Adrenal gland (tissue), 9 donors: ENCODE measurements at regions not wholly inside any gene's neighbourhood (a gene's known extent, or its start where the extent isn't known, plus 50 kb on each side); places are given as distances from the start of the nearest gene placed in this dataset.

Experiments used
- DNase-seq, 7 donors: peaks; one replicate each; pipeline ENCODE4 v3.0.0-alpha.2; 2019 to 2020
- H3K27ac ChIP-seq, 5 donors: fragments of 200-600 bp; sonication (generic) in 4 of 5; 1 replicate in 3 of 5; 2 replicates in 2 of 5; pipeline versions ENCODE4 v1.5.1 to v1.8.0; 2016 to 2020; ENCODE audit warnings: mild to moderate bottlenecking in 1 of 5
- H3K27me3 ChIP-seq: fragments of 200-600 bp; 2 replicates; pipeline ENCODE4 v1.8.0; 2021
- H3K36me3 ChIP-seq, 2 donors: fragments of 200-600 bp; replicated peaks in 1 of 2; 1 replicate in 1 of 2; 2 replicates in 1 of 2; pipeline versions ENCODE4 v1.5.1 to v1.8.0; 2018 to 2022
- H3K4me1 ChIP-seq, 2 donors: fragments of 200-600 bp; replicated peaks in 1 of 2; 1 replicate in 1 of 2; 2 replicates in 1 of 2; pipeline versions ENCODE4 v1.5.1 to v1.8.0; 2018 to 2021
- H3K4me3 ChIP-seq, 4 donors: fragments of 200-600 bp; sonication (generic) in 3 of 4; one replicate each; pipeline ENCODE4 v1.5.1; 2016 to 2018
- H3K9me3 ChIP-seq, 3 donors: fragments of 200-600 bp; sonication (generic) in 1 of 3; replicated peaks in 1 of 3; 1 replicate in 2 of 3; 2 replicates in 1 of 3; pipeline versions ENCODE4 v1.5.1 to v1.8.0; 2016 to 2021
- POLR2A ChIP-seq, 2 donors: fragments of 450-650 bp; IDR thresholded peaks; one replicate each; pipeline ENCODE4 v1.6.1; 2017; ENCODE audit warnings: antibody characterized with exemption in 2 of 2, mild to moderate bottlenecking in 2 of 2, moderate library complexity in 1 of 2
- WGBS, 4 donors: extraction: QIAGEN DNeasy Blood & Tissue Kit in 2 of 4; methylation state at CpG; one replicate each; pipeline versions ENCODE4 v1.1.5 to v1.1.7; 2013 to 2017; 5-methylcytosine and 5-hydroxymethylcytosine counted together
- intact Hi-C, 2 donors: fragments of 100-400 bp; cut with DNase I; formaldehyde crosslinking; loops; one replicate each; pipeline versions ENCODE4 v1.14.1 to v1.15.0; 2022 to 2023
- TF ChIP-seq, protein P1 (sequence below), 6 experiments: fragments of 450-650 bp in 4 of 6; fragments of 200-600 bp in 2 of 6; sonication (generic) in 1 of 6; IDR thresholded peaks; 1 replicate in 5 of 6; 2 replicates in 1 of 6; pipeline versions ENCODE4 v1.5.1 to v1.8.0; 2016 to 2021; ENCODE audit warnings: antibody characterized with exemption in 6 of 6, mild to moderate bottlenecking in 2 of 6, moderate library complexity in 1 of 6
- donor health status: healthy with polysubstance abuse.
- donor health status: Bipolar disorder and iron deficiency.
- donor health status: DM: yes; HTN: yes; CAD: no.
- donor health status: DM: no; HTN: no; CAD: no.
- donor health status: DM: no; HTN: no; CAD: no.

- TF ChIP-seq, protein P1, sequence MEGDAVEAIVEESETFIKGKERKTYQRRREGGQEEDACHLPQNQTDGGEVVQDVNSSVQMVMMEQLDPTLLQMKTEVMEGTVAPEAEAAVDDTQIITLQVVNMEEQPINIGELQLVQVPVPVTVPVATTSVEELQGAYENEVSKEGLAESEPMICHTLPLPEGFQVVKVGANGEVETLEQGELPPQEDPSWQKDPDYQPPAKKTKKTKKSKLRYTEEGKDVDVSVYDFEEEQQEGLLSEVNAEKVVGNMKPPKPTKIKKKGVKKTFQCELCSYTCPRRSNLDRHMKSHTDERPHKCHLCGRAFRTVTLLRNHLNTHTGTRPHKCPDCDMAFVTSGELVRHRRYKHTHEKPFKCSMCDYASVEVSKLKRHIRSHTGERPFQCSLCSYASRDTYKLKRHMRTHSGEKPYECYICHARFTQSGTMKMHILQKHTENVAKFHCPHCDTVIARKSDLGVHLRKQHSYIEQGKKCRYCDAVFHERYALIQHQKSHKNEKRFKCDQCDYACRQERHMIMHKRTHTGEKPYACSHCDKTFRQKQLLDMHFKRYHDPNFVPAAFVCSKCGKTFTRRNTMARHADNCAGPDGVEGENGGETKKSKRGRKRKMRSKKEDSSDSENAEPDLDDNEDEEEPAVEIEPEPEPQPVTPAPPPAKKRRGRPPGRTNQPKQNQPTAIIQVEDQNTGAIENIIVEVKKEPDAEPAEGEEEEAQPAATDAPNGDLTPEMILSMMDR (IDR thresholded peaks at IDR 0.05) = no peak
- TF ChIP-seq POLR2A (IDR thresholded peaks at IDR 0.05) = no peak
- no peaks in the 10 kb centered on the region for H3K36me3 ChIP-seq
- no peaks in the 10 kb centered on the region for H3K27me3 ChIP-seq
Observed at GRCh38 chr5:3218916-3219650, 376.5 kb upstream of the IRX1 start.

DNA sequence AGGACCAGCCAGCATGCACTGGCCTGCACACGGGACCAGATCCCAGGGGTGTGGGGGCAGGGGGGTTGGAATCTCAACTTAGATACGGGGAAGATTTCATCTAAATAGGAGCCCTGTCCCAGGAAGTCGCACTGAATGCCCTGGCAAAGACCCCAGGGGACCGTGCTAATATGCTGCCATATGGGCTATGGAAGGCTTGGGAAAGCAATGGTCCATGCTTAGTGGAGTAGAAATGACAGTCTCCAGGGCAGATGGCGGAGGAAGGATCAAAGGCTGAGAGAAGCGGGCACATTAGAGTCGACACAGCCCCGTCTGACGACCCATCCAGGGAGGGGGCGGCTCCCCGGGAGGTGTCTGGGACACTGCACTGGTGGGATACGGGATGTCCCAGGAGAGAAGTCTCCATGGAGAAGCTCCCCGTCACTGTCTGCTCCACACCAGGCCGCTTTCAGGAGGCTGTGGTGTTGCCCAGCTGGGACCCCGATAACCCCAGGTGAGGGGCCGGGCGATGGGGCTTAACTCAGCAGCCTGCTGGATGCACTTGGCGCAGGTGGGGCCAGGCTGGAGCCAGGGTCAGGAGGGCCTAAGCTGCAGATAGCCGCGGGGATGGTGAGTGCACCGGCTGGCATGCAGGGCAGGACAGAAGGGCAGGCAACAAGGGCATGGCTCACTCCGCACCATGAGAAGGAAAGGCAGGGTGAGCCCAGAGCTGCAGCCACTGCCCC lies 377.7 kb upstream of the IRX1 start:
- no peaks in the 10 kb centered on the region for H3K27me3 ChIP-seq
- DNase-seq = peak in 1 of 7 donors; percentile 35
- H3K27ac ChIP-seq = no peak overlapping the region
- WGBS, 4 donors = 77 to 83% (median 80%) methylated on average over 15 to 22 of the region's 22 CpGs
- no peak overlapping the region for H3K4me3 ChIP-seq
- no peak for TF ChIP-seq POLR2A (IDR thresholded peaks at IDR 0.05)
- TF ChIP-seq, protein P1 (IDR thresholded peaks at IDR 0.05) = no peak
- no peaks in the 10 kb centered on the region for H3K4me1 ChIP-seq
- H3K36me3 ChIP-seq = no peaks in the 10 kb centered on the region
- no peaks in the 10 kb centered on the region for H3K9me3 ChIP-seq
- intact Hi-C loops = no loop called here

More at GRCh38 chr5:3218916-3219650, 376.5 kb upstream of the IRX1 start:
- intact Hi-C loops = no loop called here
- H3K4me1 ChIP-seq = no peaks in the 10 kb centered on the region
- H3K27ac ChIP-seq = no peak overlapping the region
- no peak overlapping the region for H3K4me3 ChIP-seq
- DNase-seq = no peak
- 77 to 86% (median 81%) methylated on average over 8 to 20 of the region's 20 CpGs for WGBS, 4 donors
- no peaks in the 10 kb centered on the region for H3K9me3 ChIP-seq

DNA sequence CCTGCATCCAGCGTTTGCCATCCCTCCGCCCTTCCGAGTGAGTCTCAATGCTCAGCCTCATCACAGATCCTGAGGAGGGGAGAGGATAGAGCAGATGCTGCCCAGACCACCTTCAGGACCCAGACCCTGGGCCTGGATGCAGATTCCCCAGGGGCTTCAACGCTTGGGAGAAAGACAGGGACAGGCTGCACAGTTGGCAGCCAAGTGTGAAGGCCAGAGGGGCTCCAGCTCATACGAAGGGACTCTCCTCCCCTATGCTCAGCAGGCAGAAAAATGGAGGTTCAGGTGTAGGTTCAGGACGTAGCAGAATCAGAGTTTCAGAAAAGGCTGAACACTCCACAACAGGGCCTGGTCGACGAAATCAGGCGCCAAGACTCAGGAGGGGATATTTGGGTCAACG lies 378.5 kb upstream of the IRX1 start:
- DNase-seq = peak in 1 of 7 donors; percentile 36
- WGBS, 4 donors = 73 to 84% (median 77%) methylated on average over 9 to 10 of the region's 10 CpGs

DNA sequence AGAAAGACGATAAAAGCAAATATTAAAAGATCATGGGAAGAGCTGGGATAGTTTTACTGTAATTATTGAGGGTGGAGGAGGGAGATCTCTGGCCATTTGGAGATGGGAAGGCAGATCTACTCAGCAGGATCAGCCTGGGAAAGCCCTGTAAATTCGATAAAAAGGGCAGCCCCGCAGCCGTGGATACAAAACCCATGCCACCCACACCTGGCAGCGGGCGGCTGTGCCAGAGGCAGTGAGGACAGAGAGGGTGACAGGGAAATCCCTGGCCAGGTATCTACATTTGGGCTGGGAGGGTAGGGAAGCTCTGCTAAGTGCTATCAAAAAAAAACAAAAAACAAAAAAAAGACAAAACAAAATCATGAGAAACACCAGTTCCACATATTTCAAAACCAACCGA lies 379.2 kb upstream of the IRX1 start:
- intact Hi-C loops = no loop called here
- TF ChIP-seq, protein P1 (IDR thresholded peaks at IDR 0.05) = no peak
- no peak for TF ChIP-seq POLR2A (IDR thresholded peaks at IDR 0.05)
- no peak overlapping the region for H3K27ac ChIP-seq
- H3K4me3 ChIP-seq = no peak overlapping the region
- no peaks in the 10 kb centered on the region for H3K36me3 ChIP-seq
- H3K27me3 ChIP-seq = no peaks in the 10 kb centered on the region
- H3K4me1 ChIP-seq = no peaks in the 10 kb centered on the region
- DNase-seq = no peak
- H3K9me3 ChIP-seq = no peaks in the 10 kb centered on the region
- 72 to 84% (median 76%) methylated on average over 7 of the region's 7 CpGs for WGBS, 4 donors

More for the DNA sequence above, 378.5 kb upstream of the IRX1 start:
- H3K27ac ChIP-seq = no peak overlapping the region
- no peak overlapping the region for H3K4me3 ChIP-seq
- no peaks in the 10 kb centered on the region for H3K36me3 ChIP-seq
- no peaks in the 10 kb centered on the region for H3K4me1 ChIP-seq
- intact Hi-C loops = no loop called here
- H3K9me3 ChIP-seq = no peaks in the 10 kb centered on the region
- H3K27me3 ChIP-seq = no peaks in the 10 kb centered on the region
- TF ChIP-seq POLR2A (IDR thresholded peaks at IDR 0.05) = no peak
- TF ChIP-seq, protein P1 (IDR thresholded peaks at IDR 0.05) = no peak
